ENCODE measurements at regions not wholly inside any gene's neighbourhood (a gene's known extent, or its start where the extent isn't known, plus 50 kb on each side); places are given as distances from the start of the nearest gene placed in this dataset.

DNA sequence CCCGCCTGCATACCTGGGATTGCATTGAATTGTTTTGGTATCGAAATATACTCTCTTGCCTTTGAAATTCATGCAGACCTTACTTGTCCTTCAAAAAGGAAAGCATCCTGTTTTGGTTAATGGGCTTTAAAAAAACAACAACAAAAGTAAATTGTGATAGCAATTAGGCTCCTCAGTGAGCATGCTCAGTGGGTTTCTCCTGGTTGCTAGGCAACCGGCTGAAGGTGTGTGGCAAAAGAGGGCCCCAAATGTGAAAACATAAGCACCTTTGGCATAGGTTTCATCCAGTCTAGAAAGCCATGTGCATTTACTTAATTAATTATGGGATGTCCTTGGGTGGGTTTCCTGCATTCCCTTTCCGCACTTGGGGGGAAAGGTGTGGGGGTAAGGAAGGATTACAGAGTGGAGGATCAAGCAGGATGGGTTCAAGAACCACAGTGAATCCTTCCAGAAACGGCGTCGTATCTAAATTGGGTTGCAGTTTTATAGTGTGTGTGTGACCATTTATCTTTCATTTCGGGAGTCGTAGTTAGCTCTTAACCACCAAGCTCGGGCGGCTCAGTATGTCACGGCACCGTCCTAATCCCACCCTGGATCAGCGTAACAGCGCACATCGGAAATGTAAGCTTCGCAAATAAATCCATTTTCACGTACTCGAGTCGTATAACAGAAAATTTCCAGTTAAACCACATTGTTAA, 274.9 kb upstream of the TCF4 start:
- ChIA-PET POLR2A (interaction anchor here (0.6 kb wide), 1 partner anchor 13 kb away, joined by 3 read pairs; no protein-coding TSS in a partner anchor), CTCF (no interaction called here)
- no peak for DNase-seq
- H3K36me3 Mint-ChIP-seq (ENCODE audit: low read depth), result no peaks in the 10 kb centered on the region
- no peak overlapping the region for H3K27ac Mint-ChIP-seq
- peaks cover 10% of the 10 kb centered on the region for H3K9me3 Mint-ChIP-seq
- H3K4me3 Mint-ChIP-seq, result no peak overlapping the region
- no peaks in the 10 kb centered on the region for H3K4me1 Mint-ChIP-seq
- H3K27me3 Mint-ChIP-seq, result no peaks in the 10 kb centered on the region

DNA sequence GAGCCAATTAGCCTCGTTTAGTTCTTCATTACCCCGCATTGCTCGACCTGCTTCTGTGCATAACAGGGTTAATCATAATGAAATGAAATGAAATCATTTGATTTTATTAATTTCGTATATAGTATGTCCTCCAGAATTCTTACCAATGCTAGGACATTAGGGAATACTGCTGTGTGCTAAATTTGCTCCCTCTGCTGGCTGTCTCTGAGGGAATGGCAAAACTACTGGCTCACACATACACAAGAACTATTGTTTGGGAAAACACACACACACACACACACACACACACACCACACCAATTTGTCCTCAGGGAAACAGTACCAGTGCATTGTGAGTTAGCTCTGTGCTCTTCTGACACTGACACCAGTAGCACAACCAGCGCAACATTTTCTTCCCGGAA, 273.3 kb upstream of the TCF4 start:
- no peaks in the 10 kb centered on the region for H3K4me1 Mint-ChIP-seq
- CTCF ChIA-PET, result no interaction called here
- H3K4me3 Mint-ChIP-seq, result no peak overlapping the region
- DNase-seq, result no peak
- H3K27ac Mint-ChIP-seq, result no peak overlapping the region
- peaks cover 10% of the 10 kb centered on the region for H3K9me3 Mint-ChIP-seq
- no peaks in the 10 kb centered on the region for H3K36me3 Mint-ChIP-seq (ENCODE audit: low read depth)
- H3K27me3 Mint-ChIP-seq, result no peaks in the 10 kb centered on the region
- POLR2A ChIA-PET, result no interaction called here

DNA sequence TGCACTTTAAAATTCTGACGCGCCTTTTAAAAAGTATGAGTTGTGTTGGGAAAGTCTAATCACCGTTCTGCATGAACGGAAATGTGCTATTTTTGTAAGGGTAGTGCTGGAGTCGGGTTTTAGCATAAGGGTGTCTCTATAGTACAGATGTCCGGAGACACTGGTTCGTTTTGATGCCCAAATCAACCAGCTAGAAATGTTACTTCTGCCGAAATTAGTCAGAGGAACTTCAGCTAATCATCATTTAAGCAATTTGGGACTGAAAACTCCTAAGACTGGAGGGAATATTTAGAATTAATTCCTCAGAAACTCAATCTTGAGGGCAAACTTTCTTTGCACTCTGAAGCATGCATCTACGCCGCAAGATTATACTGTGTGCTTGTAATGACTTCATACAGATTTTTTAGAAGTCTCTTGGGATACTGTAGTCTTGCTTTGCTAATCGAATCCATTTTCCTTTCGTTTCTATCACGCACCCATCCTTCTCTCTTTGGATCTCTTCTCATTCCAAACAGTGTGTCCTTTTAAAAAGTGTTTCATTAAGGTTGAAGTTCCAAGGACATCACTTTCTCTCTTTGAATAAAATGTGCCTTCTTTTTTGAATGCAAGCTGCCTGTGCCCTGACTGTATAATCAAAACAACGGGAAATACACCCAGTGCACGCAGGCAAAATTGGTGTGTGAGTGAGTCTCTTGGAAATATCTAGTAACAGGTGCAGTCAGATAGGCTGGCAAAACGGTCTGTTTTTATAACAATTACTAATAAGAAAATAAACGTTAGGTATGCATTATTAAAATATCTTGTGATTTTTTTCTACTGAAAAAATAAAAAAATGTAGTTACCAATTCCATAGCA, 270.9 kb upstream of the TCF4 start:
- H3K27me3 Mint-ChIP-seq, result no peaks in the 10 kb centered on the region
- no peak overlapping the region for H3K4me3 Mint-ChIP-seq
- no peaks in the 10 kb centered on the region for H3K36me3 Mint-ChIP-seq (ENCODE audit: low read depth)
- CTCF ChIA-PET, result no interaction called here
- DNase-seq, result no peak
- POLR2A ChIA-PET, result no interaction called here
- H3K9me3 Mint-ChIP-seq, result peaks cover 18% of the 10 kb centered on the region
- no peak overlapping the region for H3K27ac Mint-ChIP-seq
- no peaks in the 10 kb centered on the region for H3K4me1 Mint-ChIP-seq

DNA sequence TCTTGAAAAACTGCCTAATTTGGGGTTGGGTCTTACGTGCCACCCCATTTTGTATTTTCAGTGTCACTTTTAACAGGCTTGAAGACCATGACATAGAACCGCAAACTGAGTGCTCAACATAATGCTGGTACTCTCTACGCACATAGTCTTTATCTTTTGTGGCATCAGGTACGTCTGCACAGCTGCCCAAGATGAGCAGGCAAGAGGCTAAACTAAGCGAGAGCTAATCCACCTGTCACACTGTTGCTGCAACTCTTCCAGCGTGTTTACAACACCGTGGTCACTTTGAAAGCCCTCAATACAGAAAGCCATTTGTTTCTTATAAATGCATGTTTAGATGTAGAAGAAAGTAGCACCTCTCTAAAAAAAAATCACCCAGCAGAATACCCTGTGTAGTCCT, 270.0 kb upstream of the TCF4 start:
- POLR2A ChIA-PET, result no interaction called here
- Mint-ChIP-seq H3K27ac (no peak overlapping the region), H3K4me3 (no peak overlapping the region), H3K36me3 (ENCODE audit: low read depth) (no peaks in the 10 kb centered on the region), H3K4me1 (no peaks in the 10 kb centered on the region), H3K9me3 (peaks cover 16% of the 10 kb centered on the region), H3K27me3 (no peaks in the 10 kb centered on the region)
- no peak for DNase-seq
- CTCF ChIA-PET, result no interaction called here

DNA sequence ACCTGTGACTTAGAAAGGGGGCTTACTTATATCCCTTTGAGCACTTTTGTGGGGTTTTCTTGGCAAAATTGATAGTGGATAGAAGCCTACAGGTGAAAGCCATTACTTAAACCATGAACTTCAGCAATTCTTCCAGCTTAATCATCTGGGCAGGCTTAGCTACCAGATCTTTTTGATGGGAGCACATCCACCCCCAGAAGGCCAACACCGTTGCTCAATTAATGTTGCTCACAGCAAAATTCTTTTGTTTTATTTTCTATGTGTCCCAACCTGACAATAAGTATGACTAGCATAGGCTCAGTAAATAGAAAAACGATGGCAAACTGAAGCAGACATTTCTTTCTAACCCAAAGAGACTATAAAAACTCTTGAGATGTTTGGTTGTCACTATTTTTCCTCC, 269.4 kb upstream of the TCF4 start:
- peaks cover 15% of the 10 kb centered on the region for H3K9me3 Mint-ChIP-seq
- POLR2A ChIA-PET, result no interaction called here
- H3K4me3 Mint-ChIP-seq, result no peak overlapping the region
- CTCF ChIA-PET, result no interaction called here
- no peaks in the 10 kb centered on the region for H3K4me1 Mint-ChIP-seq
- DNase-seq, result no peak
- H3K27ac Mint-ChIP-seq, result no peak overlapping the region
- H3K36me3 Mint-ChIP-seq (ENCODE audit: low read depth), result no peaks in the 10 kb centered on the region
- H3K27me3 Mint-ChIP-seq, result no peaks in the 10 kb centered on the region

DNA sequence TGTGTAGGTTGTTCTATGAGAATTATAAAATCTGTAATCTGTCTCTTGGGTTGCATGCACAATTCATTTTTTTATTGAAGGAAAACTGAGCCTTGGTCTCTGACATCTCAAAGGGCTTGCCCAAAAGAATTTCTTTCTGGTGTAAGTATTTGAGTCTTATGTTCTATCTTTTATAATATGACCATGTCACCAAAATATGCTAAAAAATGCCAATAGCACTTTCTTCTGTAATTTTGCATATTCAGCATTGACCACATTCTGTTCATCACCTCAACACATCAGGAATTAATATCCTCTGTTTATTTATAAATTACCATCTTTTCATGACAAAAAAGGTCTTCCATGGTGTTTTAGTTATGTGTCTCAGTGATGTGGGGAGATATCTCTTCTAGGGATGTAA, 268.7 kb upstream of the TCF4 start:
- Mint-ChIP-seq H3K9me3 (peaks cover 18% of the 10 kb centered on the region), H3K36me3 (ENCODE audit: low read depth) (no peaks in the 10 kb centered on the region), H3K4me1 (no peaks in the 10 kb centered on the region), H3K27me3 (no peaks in the 10 kb centered on the region), H3K27ac (no peak overlapping the region), H3K4me3 (no peak overlapping the region)
- ChIA-PET POLR2A (no interaction called here), CTCF (no interaction called here)
- DNase-seq, result no peak

DNA sequence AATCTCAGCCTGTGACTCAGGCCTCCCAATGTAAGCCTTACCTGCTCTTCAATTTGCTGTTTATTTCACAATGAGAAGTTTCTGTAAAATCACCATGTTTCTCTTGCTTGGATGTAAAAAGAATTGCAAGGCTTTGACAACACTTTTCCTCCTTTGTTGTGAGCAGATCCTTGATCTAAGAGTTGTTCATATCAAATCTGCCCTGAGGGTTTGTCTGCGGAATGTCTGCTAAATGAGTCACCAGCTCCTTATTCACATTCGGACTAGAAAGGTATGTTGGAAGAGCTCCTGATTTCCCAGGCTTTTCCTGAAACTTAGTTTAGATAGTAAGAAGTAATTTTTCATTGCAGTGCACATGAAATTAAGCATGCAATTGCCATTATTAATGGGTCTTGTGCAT, 268.2 kb upstream of the TCF4 start:
- no peak overlapping the region for H3K4me3 Mint-ChIP-seq
- POLR2A ChIA-PET, result no interaction called here

DNA sequence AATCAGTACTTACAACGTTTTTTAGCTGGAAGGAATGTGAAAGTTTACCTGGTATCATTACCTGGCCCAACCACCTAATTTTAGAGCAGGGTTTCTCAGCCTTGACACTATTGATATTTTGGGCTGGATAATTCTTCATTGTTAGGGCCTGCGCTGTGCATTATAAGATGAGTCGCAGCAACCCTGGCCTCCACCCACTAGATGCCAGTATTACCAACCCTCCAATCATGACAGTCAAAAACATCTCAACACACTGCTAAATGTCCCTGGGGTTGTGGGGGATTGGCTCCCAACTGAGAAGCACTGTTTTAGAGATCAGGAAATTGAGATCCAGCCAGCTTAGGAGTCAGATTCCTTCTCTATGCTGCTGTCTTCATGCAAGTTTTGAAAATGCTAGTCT, 265.3 kb upstream of the TCF4 start:
- no peak for DNase-seq
- H3K36me3 Mint-ChIP-seq (ENCODE audit: low read depth), result no peaks in the 10 kb centered on the region
- ChIA-PET POLR2A (no interaction called here), CTCF (no interaction called here)
- H3K4me1 Mint-ChIP-seq, result no peaks in the 10 kb centered on the region
- H3K27ac Mint-ChIP-seq, result no peak overlapping the region
- H3K27me3 Mint-ChIP-seq, result no peaks in the 10 kb centered on the region
- H3K9me3 Mint-ChIP-seq, result peaks cover 18% of the 10 kb centered on the region
- H3K4me3 Mint-ChIP-seq, result no peak overlapping the region

More for the DNA sequence above, 268.2 kb upstream of the TCF4 start:
- CTCF ChIA-PET, result no interaction called here
- no peak for DNase-seq
- Mint-ChIP-seq H3K9me3 (peaks cover 20% of the 10 kb centered on the region), H3K4me1 (no peaks in the 10 kb centered on the region), H3K27me3 (no peaks in the 10 kb centered on the region), H3K27ac (no peak overlapping the region), H3K36me3 (ENCODE audit: low read depth) (no peaks in the 10 kb centered on the region)

DNA sequence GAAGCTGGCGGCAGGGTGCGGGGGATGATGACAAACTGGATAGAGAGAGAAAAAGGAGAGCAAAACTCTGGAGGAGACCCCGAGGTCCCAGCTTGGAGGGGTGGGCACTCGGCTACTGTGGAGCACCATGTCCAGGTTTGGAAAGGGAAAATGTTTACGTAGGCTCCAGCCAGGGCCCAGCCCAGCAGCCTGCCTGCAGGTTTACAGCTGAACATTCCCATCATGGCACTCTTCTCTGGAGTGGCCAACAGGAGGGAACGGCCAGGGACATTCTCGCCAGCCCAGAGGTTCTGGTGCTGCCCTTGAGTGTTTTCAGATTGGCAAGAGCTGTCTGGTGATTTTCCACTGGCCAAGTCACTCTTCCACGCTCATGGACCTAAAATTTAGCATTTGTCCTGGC, 262.9 kb upstream of the TCF4 start:
- no peak for DNase-seq
- no peak overlapping the region for H3K27ac Mint-ChIP-seq
- H3K4me3 Mint-ChIP-seq, result no peak overlapping the region
- no peaks in the 10 kb centered on the region for H3K36me3 Mint-ChIP-seq (ENCODE audit: low read depth)
- H3K4me1 Mint-ChIP-seq, result no peaks in the 10 kb centered on the region
- POLR2A ChIA-PET, result no interaction called here
- peaks cover 18% of the 10 kb centered on the region for H3K9me3 Mint-ChIP-seq
- H3K27me3 Mint-ChIP-seq, result no peaks in the 10 kb centered on the region
- CTCF ChIA-PET, result no interaction called here

DNA sequence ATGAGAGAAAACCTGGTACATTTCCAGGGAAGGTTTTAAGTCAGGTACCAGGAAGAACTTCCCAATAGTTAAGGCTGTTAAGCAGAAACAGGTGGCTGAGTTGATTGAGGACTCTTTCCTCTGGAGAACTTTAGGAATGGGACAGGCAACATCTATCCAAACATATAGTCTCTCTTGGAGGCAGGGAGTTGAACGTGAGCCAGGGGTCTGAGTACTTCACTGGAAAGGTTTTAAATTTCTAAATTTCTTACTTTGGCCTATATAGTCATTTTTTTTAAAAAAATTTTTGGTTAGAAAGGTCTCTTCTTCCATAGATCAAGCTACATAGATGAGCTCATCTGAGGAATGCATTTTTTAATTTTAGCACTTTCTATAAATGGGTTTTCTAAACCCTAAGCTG, 261.4 kb upstream of the TCF4 start:
- no peak for DNase-seq
- POLR2A ChIA-PET, result interaction anchor here (0.7 kb wide), 1 partner anchor 14 kb away, joined by 3 read pairs; no protein-coding TSS in a partner anchor
- H3K27ac Mint-ChIP-seq, result no peak overlapping the region
- no peaks in the 10 kb centered on the region for H3K27me3 Mint-ChIP-seq
- H3K4me3 Mint-ChIP-seq, result no peak overlapping the region
- peaks cover 10% of the 10 kb centered on the region for H3K9me3 Mint-ChIP-seq
- CTCF ChIA-PET, result no interaction called here
- H3K4me1 Mint-ChIP-seq, result no peaks in the 10 kb centered on the region
- no peaks in the 10 kb centered on the region for H3K36me3 Mint-ChIP-seq (ENCODE audit: low read depth)

DNA sequence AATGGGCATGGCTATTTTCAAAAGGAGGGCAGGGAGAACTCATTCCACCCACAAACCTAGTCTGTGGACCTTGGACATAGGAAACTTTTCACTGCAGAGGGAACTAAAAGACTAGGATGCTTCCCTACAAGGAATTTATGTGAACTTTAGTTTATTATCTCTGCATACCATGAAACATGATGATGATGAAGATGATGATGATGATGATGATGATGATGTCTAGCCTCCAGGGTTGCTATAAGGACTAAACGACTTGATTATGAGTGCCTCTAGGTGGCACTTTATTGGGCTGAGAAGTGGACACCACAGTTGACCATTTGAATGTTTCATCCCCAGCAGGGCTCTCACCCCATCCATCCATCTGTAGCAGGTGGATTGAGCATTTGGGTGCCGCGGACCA, 260.0 kb upstream of the TCF4 start:
- Mint-ChIP-seq H3K36me3 (ENCODE audit: low read depth) (no peaks in the 10 kb centered on the region), H3K9me3 (peaks cover 15% of the 10 kb centered on the region), H3K4me1 (no peaks in the 10 kb centered on the region), H3K27ac (no peak overlapping the region), H3K4me3 (no peak overlapping the region), H3K27me3 (no peaks in the 10 kb centered on the region)
- POLR2A ChIA-PET, result no interaction called here
- CTCF ChIA-PET, result no interaction called here
- no peak for DNase-seq

DNA sequence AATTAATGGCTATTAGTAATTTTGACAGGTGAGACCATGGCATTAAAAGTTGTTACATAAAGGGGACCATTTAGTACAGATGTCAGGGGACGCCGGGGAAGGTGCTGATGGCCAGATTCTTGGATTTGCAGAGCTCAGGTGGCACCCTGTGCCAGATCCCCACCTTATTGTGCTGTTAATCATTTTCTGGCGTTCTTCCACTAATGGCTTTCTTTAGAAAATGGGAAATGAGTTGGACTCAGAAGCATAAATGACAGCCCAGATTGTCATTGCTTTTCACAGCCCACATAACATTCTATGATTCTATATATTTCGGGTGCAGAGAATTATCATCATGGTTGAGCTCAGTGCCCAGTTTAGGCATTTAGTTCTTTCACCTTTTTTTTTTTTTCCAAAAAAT, 257.2 kb upstream of the TCF4 start:
- Mint-ChIP-seq H3K9me3 (peaks cover 13% of the 10 kb centered on the region), H3K36me3 (ENCODE audit: low read depth) (no peaks in the 10 kb centered on the region), H3K27ac (no peak overlapping the region), H3K4me3 (no peak overlapping the region), H3K4me1 (no peaks in the 10 kb centered on the region), H3K27me3 (no peaks in the 10 kb centered on the region)
- no peak for DNase-seq
- ChIA-PET CTCF (interaction anchor here (0.8 kb wide), 1 partner anchor 10 kb away, joined by 3 read pairs; no protein-coding TSS in a partner anchor), POLR2A (no interaction called here)

DNA sequence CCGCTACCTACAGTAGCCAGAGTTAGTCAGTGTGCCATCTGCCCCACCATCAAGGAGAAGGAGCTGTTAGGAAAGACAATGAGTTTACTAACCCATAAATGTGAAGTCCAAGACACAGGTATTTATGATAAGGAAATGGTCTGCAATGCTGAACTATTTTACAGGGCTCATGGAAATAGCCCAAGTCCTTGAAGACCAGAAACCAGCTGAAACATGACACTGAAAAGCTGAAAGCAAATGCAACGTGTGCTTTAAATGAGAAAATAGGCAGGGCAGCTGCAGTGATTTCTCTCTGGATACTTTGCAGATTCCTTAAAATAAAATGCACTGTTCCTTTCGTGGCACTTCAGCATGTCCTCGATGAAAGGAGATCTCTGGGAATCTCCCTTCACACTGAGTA, 256.4 kb upstream of the TCF4 start:
- no peak overlapping the region for H3K27ac Mint-ChIP-seq
- ChIA-PET CTCF (no interaction called here), POLR2A (no interaction called here)
- H3K4me1 Mint-ChIP-seq, result no peaks in the 10 kb centered on the region
- no peak overlapping the region for H3K4me3 Mint-ChIP-seq
- DNase-seq, result no peak
- H3K27me3 Mint-ChIP-seq, result no peaks in the 10 kb centered on the region
- no peaks in the 10 kb centered on the region for H3K36me3 Mint-ChIP-seq (ENCODE audit: low read depth)
- H3K9me3 Mint-ChIP-seq, result peaks cover 20% of the 10 kb centered on the region

DNA sequence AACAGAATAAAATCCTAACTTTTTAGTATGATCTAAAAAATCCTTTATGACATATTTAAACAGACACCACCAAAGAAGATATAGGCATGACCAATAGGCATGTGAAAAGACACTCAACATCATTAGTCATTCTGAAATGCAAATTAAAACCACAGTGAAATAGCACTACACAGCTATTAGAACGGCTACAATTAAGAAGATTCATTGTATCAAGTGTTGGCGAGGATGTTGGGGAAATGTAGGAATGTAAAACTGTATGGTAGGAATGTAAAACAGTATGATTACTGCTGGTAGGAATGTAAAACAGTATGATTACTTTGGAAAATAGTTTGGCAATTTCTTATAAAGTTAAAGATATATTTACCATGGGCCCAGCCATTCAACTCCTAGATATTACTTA, 253.3 kb upstream of the TCF4 start:
- ChIA-PET POLR2A (no interaction called here), CTCF (no interaction called here)
- Mint-ChIP-seq H3K36me3 (ENCODE audit: low read depth) (no peaks in the 10 kb centered on the region), H3K4me3 (no peak overlapping the region), H3K27ac (no peak overlapping the region), H3K27me3 (no peaks in the 10 kb centered on the region), H3K4me1 (no peaks in the 10 kb centered on the region), H3K9me3 (peaks cover 25% of the 10 kb centered on the region)
- no peak for DNase-seq
